ENCODE measurements at regions not wholly inside any gene's neighbourhood (a gene's known extent, or its start where the extent isn't known, plus 50 kb on each side); places are given as distances from the start of the nearest gene placed in this dataset.

- no peaks in the 10 kb centered on the region for H3K27me3 ChIP-seq
- intact Hi-C loops (cut with DNase I): no loop called here
- peak; percentile 21 to 56 (median 40) for DNase-seq
- H3K4me3 ChIP-seq: no peak overlapping the region
- no peaks in the 10 kb centered on the region for H3K36me3 ChIP-seq (replicated peaks in 1 of 2; ENCODE audit: insufficient read depth in 1 of 2, low read depth in 2 of 2)
- TF ChIP-seq CTCF (IDR thresholded peaks at IDR 0.05) (no peak), POLR2A (IDR thresholded peaks at IDR 0.05) (no peak)
- H3K4me1 ChIP-seq: peaks cover 13% of the 10 kb centered on the region
- no peak overlapping the region for H3K27ac ChIP-seq
- H3K9me3 ChIP-seq: no peaks in the 10 kb centered on the region
- WGBS, 2 donors: 36 to 41% methylated on average over 4 of the region's 4 CpGs
- ATAC-seq: no peak
Measured at GRCh38 chr1:50329332-50329932, 93.8 kb downstream of the DMRTA2 start.

DNA sequence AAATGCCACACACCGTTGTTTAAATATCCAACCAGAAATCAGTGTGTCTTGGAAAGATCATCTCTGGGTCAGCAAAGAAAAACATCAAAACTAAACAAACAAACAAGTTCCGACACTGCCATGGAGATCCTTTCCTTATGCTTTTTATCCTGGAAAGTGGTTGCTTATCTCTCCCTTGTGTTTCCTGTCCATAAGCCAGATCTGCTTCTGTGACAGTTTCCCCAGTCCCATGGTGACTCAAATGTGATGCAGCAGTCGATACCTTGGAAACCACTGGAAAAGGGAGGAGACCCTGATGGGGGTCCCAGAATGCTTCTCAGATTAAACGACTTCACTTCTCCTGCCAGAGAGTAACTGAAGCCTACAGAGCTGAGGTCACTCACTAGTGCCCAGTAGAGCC is 94.7 kb downstream of the DMRTA2 start:
- intact Hi-C loops (cut with DNase I): no loop called here
- 24 to 28% methylated on average over 4 of the region's 4 CpGs for WGBS, 2 donors

GRCh38 chr1:50326026-50326425 is 97.2 kb downstream of the DMRTA2 start:
- Histone ChIP-seq H3K27ac (no peak overlapping the region), H3K4me3 (no peak overlapping the region), H3K4me1 (no peaks in the 10 kb centered on the region), H3K27me3 (no peaks in the 10 kb centered on the region), H3K9me3 (no peaks in the 10 kb centered on the region), H3K36me3 (replicated peaks in 1 of 2; ENCODE audit: insufficient read depth in 1 of 2, low read depth in 2 of 2) (no peaks in the 10 kb centered on the region)
- WGBS, 2 donors: 90 to 91% methylated on average over 17 of the region's 17 CpGs
- DNase-seq: no peak
- intact Hi-C loops (cut with DNase I): no loop called here
- no peak for TF ChIP-seq CTCF (IDR thresholded peaks at IDR 0.05)
- TF ChIP-seq POLR2A (IDR thresholded peaks at IDR 0.05): no peak
- ATAC-seq: no peak

More for the DNA sequence above, 94.7 kb downstream of the DMRTA2 start:
- H3K4me3 ChIP-seq: no peak overlapping the region
- TF ChIP-seq POLR2A (IDR thresholded peaks at IDR 0.05): no peak
- TF ChIP-seq CTCF (IDR thresholded peaks at IDR 0.05): no peak
- ATAC-seq: no peak
- peaks cover 10% of the 10 kb centered on the region for H3K4me1 ChIP-seq
- H3K27me3 ChIP-seq: no peaks in the 10 kb centered on the region
- no peak for DNase-seq
- no peaks in the 10 kb centered on the region for H3K36me3 ChIP-seq (replicated peaks in 1 of 2; ENCODE audit: insufficient read depth in 1 of 2, low read depth in 2 of 2)
- no peaks in the 10 kb centered on the region for H3K9me3 ChIP-seq
- no peak overlapping the region for H3K27ac ChIP-seq

DNA sequence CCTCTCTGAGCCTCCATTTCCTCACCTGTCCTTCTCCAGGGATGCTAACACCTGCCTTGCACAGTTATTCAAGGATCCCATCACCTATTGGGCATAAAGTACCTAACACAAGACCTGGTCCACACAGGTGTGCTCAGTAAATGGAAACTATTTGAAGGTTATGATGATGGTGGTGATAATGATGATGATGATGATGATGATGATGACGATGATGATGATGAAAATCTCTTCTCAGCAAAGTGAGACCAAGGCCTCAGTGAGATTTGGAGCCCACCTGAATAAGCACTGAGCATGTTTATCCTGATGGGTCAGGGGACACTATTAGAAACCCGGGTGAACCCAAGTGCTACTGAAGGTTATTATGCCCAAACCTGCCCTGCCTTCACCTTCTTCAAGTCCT is 100.7 kb downstream of the DMRTA2 start:
- no peak for ATAC-seq
- intact Hi-C loops (cut with DNase I): no loop called here
- no peaks in the 10 kb centered on the region for H3K36me3 ChIP-seq (replicated peaks in 1 of 2; ENCODE audit: insufficient read depth in 1 of 2, low read depth in 2 of 2)
- no peak for DNase-seq
- no peaks in the 10 kb centered on the region for H3K27me3 ChIP-seq
- H3K9me3 ChIP-seq: no peaks in the 10 kb centered on the region
- no peak overlapping the region for H3K4me3 ChIP-seq
- no peaks in the 10 kb centered on the region for H3K4me1 ChIP-seq
- TF ChIP-seq CTCF (IDR thresholded peaks at IDR 0.05): no peak
- no peak for TF ChIP-seq POLR2A (IDR thresholded peaks at IDR 0.05)
- 27 to 50% methylated on average over 2 of the region's 2 CpGs for WGBS, 2 donors
- no peak overlapping the region for H3K27ac ChIP-seq

- no peaks in the 10 kb centered on the region for H3K27me3 ChIP-seq
- DNase-seq: no peak
Measured at GRCh38 chr1:50318428-50318827, 104.8 kb downstream of the DMRTA2 start.

More at GRCh38 chr1:50318428-50318827, 104.8 kb downstream of the DMRTA2 start:
- no peak for ATAC-seq
- TF ChIP-seq CTCF (IDR thresholded peaks at IDR 0.05): no peak
- no peak for TF ChIP-seq POLR2A (IDR thresholded peaks at IDR 0.05)
- no peaks in the 10 kb centered on the region for H3K9me3 ChIP-seq
- no peak overlapping the region for H3K27ac ChIP-seq
- H3K4me1 ChIP-seq: no peaks in the 10 kb centered on the region
- H3K36me3 ChIP-seq (replicated peaks in 1 of 2; ENCODE audit: insufficient read depth in 1 of 2, low read depth in 2 of 2): no peaks in the 10 kb centered on the region
- intact Hi-C loops (cut with DNase I): no loop called here
- H3K4me3 ChIP-seq: no peak overlapping the region
